Cardiac muscle cell (in vitro differentiated cells and primary cell): ENCODE measurements at regions not wholly inside any gene's neighbourhood (a gene's known extent, or its start where the extent isn't known, plus 50 kb on each side); places are given as distances from the start of the nearest gene placed in this dataset.
A peak's percentile ranks its signal among the peaks of the same experiment; 100 is the strongest.
"Not testable (repeated sequence)": the region's sequence is repeated elsewhere in the genome, so short reads cannot be mapped to it uniquely, and the experiment has no call there.

Experiments
- DNase-seq, 2 donors: peaks; one replicate each; pipeline versions ENCODE4 v3.0.0 to v3.0.0-alpha.2; 2010 to 2017; ENCODE audit warnings: low read depth in 1 of 2, low spot score in 1 of 2
- H3K27ac ChIP-seq: fragments of 200-600 bp; sonication (generic); 2 replicates; pipeline ENCODE4 v1.5.1; 2016
- H3K27me3 ChIP-seq: fragments of 200-600 bp; sonication (generic); 2 replicates; pipeline ENCODE4 v1.6.0; 2016; ENCODE audit warnings: control low read depth
- H3K36me3 ChIP-seq: fragments of 200-600 bp; sonication (generic); 2 replicates; pipeline ENCODE4 v1.5.1; 2016; ENCODE audit warnings: control low read depth
- H3K4me1 ChIP-seq: fragments of 200-600 bp; sonication (generic); 2 replicates; pipeline ENCODE4 v1.8.1; 2017; ENCODE audit warnings: low read depth, mild to moderate bottlenecking, mixed run types
- H3K4me3 ChIP-seq: fragments of 200-600 bp; sonication (generic); 2 replicates; pipeline ENCODE4 v1.5.1; 2016; ENCODE audit warnings: mild to moderate bottlenecking
- H3K9me3 ChIP-seq: fragments of 200-600 bp; sonication (generic); 2 replicates; pipeline ENCODE4 v1.5.1; 2017; ENCODE audit warnings: low read depth, mild to moderate bottlenecking, control low read depth
- TF ChIP-seq, protein P1 (sequence below): IDR thresholded peaks from 2 replicates; pipeline ENCODE4 v1.5.1; 2012; ENCODE audit warnings: low read depth, mild to moderate bottlenecking, low read length

DNA sequence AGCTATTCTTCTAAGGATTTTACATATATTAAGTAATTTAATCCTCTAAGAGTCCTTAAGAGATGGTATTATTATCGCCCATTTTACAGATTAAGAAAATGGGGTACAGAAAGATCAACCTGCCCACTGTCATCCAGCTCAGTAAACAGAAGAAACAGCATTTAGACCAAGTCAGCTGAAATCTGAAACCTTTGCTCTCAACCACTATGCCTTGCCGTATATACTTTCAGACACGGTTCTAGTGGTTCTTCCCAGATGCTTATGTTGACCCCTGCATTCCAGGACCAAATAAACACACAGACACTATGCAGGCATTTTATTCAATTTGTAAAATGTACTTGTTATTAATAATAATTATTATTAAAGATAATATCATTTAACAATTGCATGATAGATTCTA is 854.8 kb downstream of the KCNJ2 start:
- Histone ChIP-seq H3K9me3 (no peaks in the 10 kb centered on the region), H3K4me1 (peaks cover 22% of the 10 kb centered on the region), H3K27me3 (no peaks in the 10 kb centered on the region), H3K4me3 (no peak overlapping the region), H3K36me3 (no peaks in the 10 kb centered on the region), H3K27ac (peak overlapping the region; percentile 81)
- DNase-seq = peak in 1 of 2 donors; percentile 31
- TF ChIP-seq, protein P1, sequence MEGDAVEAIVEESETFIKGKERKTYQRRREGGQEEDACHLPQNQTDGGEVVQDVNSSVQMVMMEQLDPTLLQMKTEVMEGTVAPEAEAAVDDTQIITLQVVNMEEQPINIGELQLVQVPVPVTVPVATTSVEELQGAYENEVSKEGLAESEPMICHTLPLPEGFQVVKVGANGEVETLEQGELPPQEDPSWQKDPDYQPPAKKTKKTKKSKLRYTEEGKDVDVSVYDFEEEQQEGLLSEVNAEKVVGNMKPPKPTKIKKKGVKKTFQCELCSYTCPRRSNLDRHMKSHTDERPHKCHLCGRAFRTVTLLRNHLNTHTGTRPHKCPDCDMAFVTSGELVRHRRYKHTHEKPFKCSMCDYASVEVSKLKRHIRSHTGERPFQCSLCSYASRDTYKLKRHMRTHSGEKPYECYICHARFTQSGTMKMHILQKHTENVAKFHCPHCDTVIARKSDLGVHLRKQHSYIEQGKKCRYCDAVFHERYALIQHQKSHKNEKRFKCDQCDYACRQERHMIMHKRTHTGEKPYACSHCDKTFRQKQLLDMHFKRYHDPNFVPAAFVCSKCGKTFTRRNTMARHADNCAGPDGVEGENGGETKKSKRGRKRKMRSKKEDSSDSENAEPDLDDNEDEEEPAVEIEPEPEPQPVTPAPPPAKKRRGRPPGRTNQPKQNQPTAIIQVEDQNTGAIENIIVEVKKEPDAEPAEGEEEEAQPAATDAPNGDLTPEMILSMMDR = no peak

DNA sequence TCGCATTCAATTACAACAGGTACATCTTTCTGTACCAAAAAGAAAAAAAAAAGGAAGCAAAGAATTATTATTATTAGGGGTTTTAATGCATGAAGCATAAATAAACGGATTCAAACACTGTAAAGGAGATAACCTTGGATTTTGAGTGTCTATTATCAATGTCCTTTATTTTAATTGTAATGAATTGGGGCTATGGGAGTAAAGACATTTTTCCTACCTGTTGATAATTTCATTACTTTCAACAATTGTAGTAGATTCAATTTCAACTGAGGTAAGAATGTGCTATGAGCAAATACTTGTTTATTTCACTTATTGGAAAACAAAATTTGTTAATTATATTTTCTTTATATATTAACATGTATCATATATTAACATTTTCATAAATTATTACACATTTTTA is 855.6 kb downstream of the KCNJ2 start:
- Histone ChIP-seq H3K4me1 (peaks cover 22% of the 10 kb centered on the region), H3K27me3 (no peaks in the 10 kb centered on the region), H3K4me3 (no peak overlapping the region), H3K9me3 (no peaks in the 10 kb centered on the region), H3K27ac (peak overlapping the region; percentile 81), H3K36me3 (no peaks in the 10 kb centered on the region)
- TF ChIP-seq, protein P1 = no peak
- no peak for DNase-seq

DNA sequence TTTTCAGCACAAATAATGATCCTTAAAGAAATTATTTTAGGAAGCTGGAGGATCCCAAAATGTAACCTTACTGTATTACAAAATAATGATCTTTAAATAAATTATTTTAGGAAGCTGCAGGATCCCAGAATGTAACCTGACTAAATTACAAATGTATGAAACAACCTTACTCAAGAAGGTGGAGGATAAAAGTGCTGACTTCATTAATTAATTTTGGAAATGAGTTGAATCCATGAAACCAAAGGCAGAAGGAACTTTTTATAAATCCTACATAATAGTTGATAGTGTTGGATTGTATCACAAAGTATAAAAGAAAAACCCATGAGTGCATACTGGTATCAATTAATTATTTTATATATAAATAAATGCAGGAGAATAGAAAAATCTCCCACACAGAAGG is 859.9 kb downstream of the KCNJ2 start:
- TF ChIP-seq, protein P1 = no peak
- no peak overlapping the region for H3K4me3 ChIP-seq
- no peak for DNase-seq
- H3K4me1 ChIP-seq = peaks cover 26% of the 10 kb centered on the region
- no peak overlapping the region for H3K27ac ChIP-seq
- no peaks in the 10 kb centered on the region for H3K9me3 ChIP-seq
- H3K36me3 ChIP-seq = no peaks in the 10 kb centered on the region
- H3K27me3 ChIP-seq = no peaks in the 10 kb centered on the region

DNA sequence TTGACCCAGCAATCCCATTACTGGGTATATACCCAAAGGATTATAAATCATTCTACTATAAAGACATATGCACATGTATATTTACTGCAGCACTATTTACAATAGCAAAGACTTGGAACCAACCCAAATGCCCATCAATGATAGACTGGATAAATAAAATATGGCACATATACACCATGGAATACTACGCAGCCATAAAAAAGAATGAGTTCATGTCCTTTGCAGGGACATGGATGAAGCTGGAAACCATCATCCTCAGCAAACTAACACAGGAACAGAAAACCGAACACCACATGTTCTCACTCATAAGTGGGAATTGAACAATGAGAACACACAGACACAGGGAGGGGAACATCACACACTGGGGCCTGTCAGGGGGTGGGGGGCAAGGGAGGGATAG is 862.0 kb downstream of the KCNJ2 start:
- DNase-seq, H3K4me3 ChIP-seq, H3K36me3 ChIP-seq, H3K27ac ChIP-seq, H3K27me3 ChIP-seq, H3K9me3 ChIP-seq: not testable (repeated sequence)
- peaks cover 20% of the 10 kb centered on the region for H3K4me1 ChIP-seq

GRCh38 chr17:71032746-71033273 is 863.5 kb downstream of the KCNJ2 start:
- no peaks in the 10 kb centered on the region for H3K36me3 ChIP-seq
- H3K4me1 ChIP-seq = peaks cover 20% of the 10 kb centered on the region
- H3K4me3 ChIP-seq = no peak overlapping the region
- TF ChIP-seq, protein P1 = no peak
- no peaks in the 10 kb centered on the region for H3K9me3 ChIP-seq
- H3K27ac ChIP-seq = peak overlapping the region; percentile 27
- no peaks in the 10 kb centered on the region for H3K27me3 ChIP-seq
- peak in 1 of 2 donors; percentile 38 for DNase-seq

DNA sequence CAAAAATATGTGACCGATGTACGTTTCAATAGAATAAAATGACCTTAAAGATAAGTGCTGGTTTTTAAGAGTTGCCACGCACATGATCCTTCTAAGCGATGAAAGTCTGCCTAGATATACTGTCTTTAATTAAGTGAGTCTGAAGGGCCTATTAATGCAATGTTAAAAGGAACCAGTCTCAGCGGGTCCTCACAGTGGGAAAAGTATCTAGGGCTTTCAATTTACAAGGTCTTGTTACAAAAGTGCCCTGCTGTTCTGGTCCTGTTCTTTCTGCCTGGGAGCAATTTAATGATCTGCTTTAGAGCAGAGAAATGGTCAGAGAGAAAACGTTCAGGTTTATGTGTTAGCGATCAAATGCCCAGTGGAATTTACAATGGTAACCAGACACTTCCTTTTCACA is 864.0 kb downstream of the KCNJ2 start:
- DNase-seq = peak in 1 of 2 donors; percentile 30
- no peaks in the 10 kb centered on the region for H3K9me3 ChIP-seq
- no peaks in the 10 kb centered on the region for H3K36me3 ChIP-seq
- no peak overlapping the region for H3K27ac ChIP-seq
- TF ChIP-seq, protein P1 = no peak
- no peaks in the 10 kb centered on the region for H3K27me3 ChIP-seq
- peaks cover 20% of the 10 kb centered on the region for H3K4me1 ChIP-seq
- no peak overlapping the region for H3K4me3 ChIP-seq
